ENCODE measurements at regions not wholly inside any gene's neighbourhood (a gene's known extent, or its start where the extent isn't known, plus 50 kb on each side); places are given as distances from the start of the nearest gene placed in this dataset.

- Histone ChIP-seq H3K9me3 (replicated peaks; ENCODE audit: control insufficient read depth, low read depth, low read length) (peaks cover 5% of the 10 kb centered on the region), H3K36me3 (ENCODE audit: control insufficient read depth, insufficient read depth, low read length) (no peaks in the 10 kb centered on the region), H3K4me3 (ENCODE audit: low read length) (no peak overlapping the region), H3K27me3 (ENCODE audit: control insufficient read depth, insufficient read depth, low read length) (peaks cover 3% of the 10 kb centered on the region), H3K27ac (ENCODE audit: low read length) (no peak overlapping the region), H3K4me1 (ENCODE audit: control insufficient read depth, insufficient read depth, low read length) (no peaks in the 10 kb centered on the region)
- no peak for DNase-seq
- WGBS (ENCODE audit: insufficient coverage): 72% methylated on average over 2 of the region's 5 CpGs
Measured at GRCh38 chr2:2797797-2798196, 466.7 kb upstream of the MYT1L start.

GRCh38 chr2:2796207-2796606 is 465.1 kb upstream of the MYT1L start:
- Histone ChIP-seq H3K27me3 (ENCODE audit: control insufficient read depth, insufficient read depth, low read length) (peaks cover 3% of the 10 kb centered on the region), H3K9me3 (replicated peaks; ENCODE audit: control insufficient read depth, low read depth, low read length) (peaks cover 2% of the 10 kb centered on the region), H3K4me3 (ENCODE audit: low read length) (no peak overlapping the region), H3K36me3 (ENCODE audit: control insufficient read depth, insufficient read depth, low read length) (no peaks in the 10 kb centered on the region), H3K27ac (ENCODE audit: low read length) (no peak overlapping the region), H3K4me1 (ENCODE audit: control insufficient read depth, insufficient read depth, low read length) (no peaks in the 10 kb centered on the region)
- no peak for DNase-seq
- WGBS (ENCODE audit: insufficient coverage): 73% methylated on average over 11 of the region's 14 CpGs

GRCh38 chr2:2795438-2796091 is 464.5 kb upstream of the MYT1L start:
- Histone ChIP-seq H3K4me1 (ENCODE audit: control insufficient read depth, insufficient read depth, low read length) (no peaks in the 10 kb centered on the region), H3K9me3 (replicated peaks; ENCODE audit: control insufficient read depth, low read depth, low read length) (peaks cover 2% of the 10 kb centered on the region), H3K36me3 (ENCODE audit: control insufficient read depth, insufficient read depth, low read length) (no peaks in the 10 kb centered on the region), H3K27ac (ENCODE audit: low read length) (no peak overlapping the region), H3K4me3 (ENCODE audit: low read length) (no peak overlapping the region), H3K27me3 (ENCODE audit: control insufficient read depth, insufficient read depth, low read length) (peaks cover 3% of the 10 kb centered on the region)
- DNase-seq: no peak
- WGBS (ENCODE audit: insufficient coverage): 88% methylated on average over 14 of the region's 29 CpGs

- Histone ChIP-seq H3K36me3 (ENCODE audit: control insufficient read depth, insufficient read depth, low read length) (no peaks in the 10 kb centered on the region), H3K27me3 (ENCODE audit: control insufficient read depth, insufficient read depth, low read length) (no peaks in the 10 kb centered on the region), H3K9me3 (replicated peaks; ENCODE audit: control insufficient read depth, low read depth, low read length) (peaks cover 2% of the 10 kb centered on the region), H3K27ac (ENCODE audit: low read length) (no peak overlapping the region), H3K4me1 (ENCODE audit: control insufficient read depth, insufficient read depth, low read length) (no peaks in the 10 kb centered on the region), H3K4me3 (ENCODE audit: low read length) (no peak overlapping the region)
- 45% methylated on average over 9 of the region's 11 CpGs for WGBS (ENCODE audit: insufficient coverage)
- DNase-seq: no peak
Measured at GRCh38 chr2:2793925-2794560, 463.0 kb upstream of the MYT1L start.

- Histone ChIP-seq H3K4me1 (ENCODE audit: control insufficient read depth, insufficient read depth, low read length) (no peaks in the 10 kb centered on the region), H3K9me3 (replicated peaks; ENCODE audit: control insufficient read depth, low read depth, low read length) (peaks cover 2% of the 10 kb centered on the region), H3K36me3 (ENCODE audit: control insufficient read depth, insufficient read depth, low read length) (no peaks in the 10 kb centered on the region), H3K4me3 (ENCODE audit: low read length) (no peak overlapping the region), H3K27me3 (ENCODE audit: control insufficient read depth, insufficient read depth, low read length) (no peaks in the 10 kb centered on the region), H3K27ac (ENCODE audit: low read length) (no peak overlapping the region)
- 85% methylated on average over 12 of the region's 17 CpGs for WGBS (ENCODE audit: insufficient coverage)
- no peak for DNase-seq
Measured at GRCh38 chr2:2793514-2793913, 462.4 kb upstream of the MYT1L start.

- H3K36me3 ChIP-seq (ENCODE audit: control insufficient read depth, insufficient read depth, low read length): no peaks in the 10 kb centered on the region
- no peaks in the 10 kb centered on the region for H3K27me3 ChIP-seq (ENCODE audit: control insufficient read depth, insufficient read depth, low read length)
- no peak for DNase-seq
- no peak overlapping the region for H3K4me3 ChIP-seq (ENCODE audit: low read length)
- no peak overlapping the region for H3K27ac ChIP-seq (ENCODE audit: low read length)
- peaks cover 2% of the 10 kb centered on the region for H3K9me3 ChIP-seq (replicated peaks; ENCODE audit: control insufficient read depth, low read depth, low read length)
- no peaks in the 10 kb centered on the region for H3K4me1 ChIP-seq (ENCODE audit: control insufficient read depth, insufficient read depth, low read length)
- 80% methylated on average over 9 of the region's 15 CpGs for WGBS (ENCODE audit: insufficient coverage)
Measured at GRCh38 chr2:2791606-2792005, 460.5 kb upstream of the MYT1L start.

- DNase-seq: no peak
- Histone ChIP-seq H3K36me3 (ENCODE audit: control insufficient read depth, insufficient read depth, low read length) (no peaks in the 10 kb centered on the region), H3K27me3 (ENCODE audit: control insufficient read depth, insufficient read depth, low read length) (no peaks in the 10 kb centered on the region), H3K9me3 (replicated peaks; ENCODE audit: control insufficient read depth, low read depth, low read length) (peaks cover 2% of the 10 kb centered on the region), H3K27ac (ENCODE audit: low read length) (no peak overlapping the region), H3K4me1 (ENCODE audit: control insufficient read depth, insufficient read depth, low read length) (no peaks in the 10 kb centered on the region), H3K4me3 (ENCODE audit: low read length) (no peak overlapping the region)
- 85% methylated on average over 11 of the region's 11 CpGs for WGBS (ENCODE audit: insufficient coverage)
Measured at GRCh38 chr2:2791031-2791430, 460.0 kb upstream of the MYT1L start.

GRCh38 chr2:2788076-2788475 is 457.0 kb upstream of the MYT1L start:
- 10% methylated on average over 2 of the region's 3 CpGs for WGBS (ENCODE audit: insufficient coverage)
- H3K4me1 ChIP-seq (ENCODE audit: control insufficient read depth, insufficient read depth, low read length): no peaks in the 10 kb centered on the region
- no peak overlapping the region for H3K27ac ChIP-seq (ENCODE audit: low read length)
- no peaks in the 10 kb centered on the region for H3K27me3 ChIP-seq (ENCODE audit: control insufficient read depth, insufficient read depth, low read length)
- H3K36me3 ChIP-seq (ENCODE audit: control insufficient read depth, insufficient read depth, low read length): no peaks in the 10 kb centered on the region
- H3K9me3 ChIP-seq (replicated peaks; ENCODE audit: control insufficient read depth, low read depth, low read length): no peaks in the 10 kb centered on the region
- H3K4me3 ChIP-seq (ENCODE audit: low read length): no peak overlapping the region
- DNase-seq: no peak

- no peak overlapping the region for H3K27ac ChIP-seq (ENCODE audit: low read length)
- H3K9me3 ChIP-seq (replicated peaks; ENCODE audit: control insufficient read depth, low read depth, low read length): no peaks in the 10 kb centered on the region
- WGBS (ENCODE audit: insufficient coverage): 76% methylated on average over 18 of the region's 19 CpGs
- no peaks in the 10 kb centered on the region for H3K4me1 ChIP-seq (ENCODE audit: control insufficient read depth, insufficient read depth, low read length)
- H3K36me3 ChIP-seq (ENCODE audit: control insufficient read depth, insufficient read depth, low read length): no peaks in the 10 kb centered on the region
- no peak for DNase-seq
- no peaks in the 10 kb centered on the region for H3K27me3 ChIP-seq (ENCODE audit: control insufficient read depth, insufficient read depth, low read length)
- H3K4me3 ChIP-seq (ENCODE audit: low read length): no peak overlapping the region
Measured at GRCh38 chr2:2787301-2787907, 456.3 kb upstream of the MYT1L start.

GRCh38 chr2:2782007-2782406 is 450.9 kb upstream of the MYT1L start:
- Histone ChIP-seq H3K4me3 (ENCODE audit: low read length) (no peak overlapping the region), H3K4me1 (ENCODE audit: control insufficient read depth, insufficient read depth, low read length) (no peaks in the 10 kb centered on the region), H3K27ac (ENCODE audit: low read length) (no peak overlapping the region), H3K36me3 (ENCODE audit: control insufficient read depth, insufficient read depth, low read length) (no peaks in the 10 kb centered on the region), H3K27me3 (ENCODE audit: control insufficient read depth, insufficient read depth, low read length) (no peaks in the 10 kb centered on the region), H3K9me3 (replicated peaks; ENCODE audit: control insufficient read depth, low read depth, low read length) (no peaks in the 10 kb centered on the region)
- no peak for DNase-seq
- WGBS (ENCODE audit: insufficient coverage): 74% methylated on average over 8 of the region's 9 CpGs

Measured in muscle of leg (tissue), 3 donors.